HG03469 (cell line): ENCODE measurements at regions not wholly inside any gene's neighbourhood (a gene's known extent, or its start where the extent isn't known, plus 50 kb on each side); places are given as distances from the start of the nearest gene placed in this dataset.
"Not testable (repeated sequence)": the region's sequence is repeated elsewhere in the genome, so short reads cannot be mapped to it uniquely, and the experiment has no call there.

Source experiments
- ATAC-seq: cut with Tn5 transposase; IDR thresholded peaks from one replicate; pipeline ENCODE4 v1.9.1; 2021; ENCODE audit warnings: mild to moderate bottlenecking, moderate library complexity, moderate number of reproducible peaks; ENCODE audit not compliant: unreplicated experiment

GRCh38 chrX:86887341-86887740 lies 630.3 kb upstream of the KLHL4 start:
- no peak for ATAC-seq

DNA sequence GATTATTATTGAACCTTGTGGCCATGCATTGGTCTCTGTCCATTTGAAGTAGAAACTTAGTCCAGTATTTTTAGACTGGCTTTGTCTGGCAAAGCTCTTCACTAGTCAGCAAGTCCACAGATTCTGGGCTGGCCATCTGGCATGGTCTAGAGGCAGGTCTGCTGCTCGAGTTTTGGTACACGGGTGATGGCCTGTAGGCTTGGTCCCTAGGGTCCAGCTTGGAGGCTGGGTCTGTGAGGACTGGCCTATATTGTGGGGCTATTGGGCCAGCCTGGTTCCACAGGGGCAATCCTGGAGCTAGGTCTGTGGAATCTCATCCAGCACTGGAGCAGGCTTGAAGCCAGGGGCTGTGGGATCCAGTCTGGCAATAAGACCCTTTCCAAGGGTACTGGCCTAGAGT lies 607.6 kb upstream of the KLHL4 start:
- ATAC-seq: no peak

- no peak for ATAC-seq
These were observed 606.8 kb upstream of the KLHL4 start for GRCh38 chrX:86910602-86911311.

GRCh38 chrX:86914569-86914968 lies 603.0 kb upstream of the KLHL4 start:
- no peak for ATAC-seq

GRCh38 chrX:86917959-86918358 lies 599.6 kb upstream of the KLHL4 start:
- ATAC-seq: no peak

DNA sequence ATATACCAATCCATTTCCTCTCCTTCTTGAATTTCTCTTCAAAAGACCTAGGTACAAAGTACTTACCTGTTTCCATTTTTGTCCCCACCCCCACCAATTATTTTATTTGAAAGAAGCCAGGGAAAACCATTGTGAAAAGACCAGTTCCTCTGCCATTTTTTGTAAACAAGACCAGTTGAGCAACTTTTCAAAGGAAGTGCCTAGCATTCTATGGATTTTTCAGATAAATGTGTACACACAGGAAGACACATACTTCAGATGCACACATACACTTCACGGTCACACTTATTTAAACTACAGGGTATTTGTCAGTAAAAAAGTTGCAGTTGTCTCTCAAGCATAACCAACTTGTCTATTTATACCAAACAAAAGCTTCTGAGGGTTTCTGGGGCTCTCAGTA lies 587.2 kb upstream of the KLHL4 start:
- ATAC-seq: no peak

GRCh38 chrX:86935988-86936387 lies 581.6 kb upstream of the KLHL4 start:
- no peak for ATAC-seq

GRCh38 chrX:86946569-86946968 lies 571.0 kb upstream of the KLHL4 start:
- peak; percentile 56 for ATAC-seq

DNA sequence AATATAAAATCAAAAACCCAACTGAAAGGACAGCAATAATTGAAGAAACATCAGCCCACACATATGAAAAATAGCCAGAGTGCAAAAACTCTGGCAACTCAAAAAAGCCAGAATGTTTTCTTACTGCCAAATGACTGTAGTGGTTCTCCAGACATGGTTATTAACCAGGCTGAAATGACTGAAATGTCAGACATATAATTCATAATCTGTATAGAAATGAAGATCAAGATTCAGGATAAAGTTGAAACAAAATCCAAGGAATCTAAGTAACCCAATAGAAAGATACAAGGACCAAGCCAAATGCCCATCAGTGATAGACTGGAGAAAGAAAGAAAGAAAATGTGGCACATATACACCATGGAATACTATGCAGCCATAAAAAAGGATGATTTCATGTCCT lies 553.3 kb upstream of the KLHL4 start:
- no peak for ATAC-seq

- ATAC-seq: no peak
These were observed 536.2 kb upstream of the KLHL4 start for GRCh38 chrX:86981326-86981879.

DNA sequence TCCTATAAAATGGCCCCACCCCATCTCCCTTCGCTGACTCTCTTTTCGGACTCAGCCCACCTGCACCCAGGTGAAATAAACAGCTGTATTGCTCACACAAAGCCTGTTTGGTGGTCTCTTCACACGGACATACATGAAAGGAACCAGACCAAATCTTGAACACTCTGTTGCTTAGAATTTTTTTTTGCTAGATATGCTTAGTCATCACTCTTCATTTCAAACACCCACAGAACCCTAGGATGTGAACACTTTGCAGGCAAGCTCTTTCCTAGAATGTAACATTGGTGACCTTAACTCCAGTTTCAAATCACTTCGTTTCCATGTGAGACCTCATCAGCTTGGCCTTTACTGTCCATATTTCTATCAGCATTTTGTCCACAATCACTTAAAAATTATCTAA lies 530.3 kb upstream of the KLHL4 start:
- not testable (repeated sequence) for ATAC-seq

GRCh38 chrX:87003031-87003430 lies 514.6 kb upstream of the KLHL4 start:
- no peak for ATAC-seq

GRCh38 chrX:87005183-87005582 lies 512.4 kb upstream of the KLHL4 start:
- no peak for ATAC-seq

GRCh38 chrX:87005885-87006284 lies 511.7 kb upstream of the KLHL4 start:
- ATAC-seq: no peak

DNA sequence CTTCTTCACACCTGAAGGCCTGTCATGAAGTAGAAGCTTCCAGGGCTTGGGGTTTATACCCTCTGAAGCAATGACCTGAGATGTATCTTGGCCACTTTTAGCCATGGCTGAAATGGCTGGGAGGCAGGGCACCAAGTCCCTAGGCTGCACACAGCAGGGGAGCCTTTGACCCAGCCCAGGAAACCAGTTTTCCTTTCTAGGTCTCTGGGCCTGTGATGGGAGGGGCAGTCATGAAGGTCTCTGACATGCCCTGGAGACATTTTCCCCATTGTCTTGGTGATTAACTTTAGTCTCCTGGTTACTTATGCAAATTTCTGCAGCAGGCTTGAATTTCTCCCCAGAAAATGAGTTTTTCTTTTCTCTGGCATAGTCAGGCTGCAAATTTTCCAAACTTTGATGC lies 511.0 kb upstream of the KLHL4 start:
- ATAC-seq: no peak

DNA sequence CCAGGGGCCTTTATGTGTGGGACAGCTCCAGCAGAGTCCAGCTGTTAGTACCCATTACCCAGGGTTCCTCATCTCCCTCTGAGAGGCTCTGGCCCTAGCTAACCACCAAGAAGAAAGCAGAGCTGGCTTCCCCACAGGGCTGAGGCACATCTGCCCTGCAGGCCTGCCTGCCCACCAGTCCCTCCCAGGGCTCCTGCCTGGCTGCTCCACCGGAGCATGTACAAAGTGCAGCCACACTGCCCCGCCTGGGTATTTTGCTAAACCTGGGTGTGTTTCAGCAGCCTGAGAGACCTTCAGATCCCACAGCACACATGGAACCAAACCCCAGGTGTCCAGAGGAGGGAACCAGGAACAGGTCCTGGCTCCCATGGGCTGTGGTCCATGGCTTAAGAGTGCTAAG lies 500.4 kb upstream of the KLHL4 start:
- ATAC-seq: no peak

DNA sequence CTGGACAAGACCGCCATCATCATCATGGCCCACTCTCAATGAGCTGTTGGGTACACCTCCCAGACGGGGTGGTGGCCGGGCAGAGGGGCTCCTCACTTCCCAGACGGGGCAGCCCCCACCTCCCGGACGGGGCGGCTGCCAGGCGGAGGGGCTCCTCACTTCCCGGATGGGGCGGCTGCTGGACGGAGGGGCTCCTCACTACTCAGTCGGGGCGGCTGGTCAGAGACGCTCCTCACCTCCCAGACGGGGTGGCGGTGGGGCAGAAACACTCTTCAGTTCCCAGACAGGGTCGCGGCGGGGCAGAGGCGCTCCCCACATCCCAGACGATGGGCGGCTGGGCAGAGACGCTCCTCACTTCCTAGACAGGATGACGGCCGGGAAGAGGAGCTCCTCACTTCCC lies 484.5 kb upstream of the KLHL4 start:
- not testable (repeated sequence) for ATAC-seq

DNA sequence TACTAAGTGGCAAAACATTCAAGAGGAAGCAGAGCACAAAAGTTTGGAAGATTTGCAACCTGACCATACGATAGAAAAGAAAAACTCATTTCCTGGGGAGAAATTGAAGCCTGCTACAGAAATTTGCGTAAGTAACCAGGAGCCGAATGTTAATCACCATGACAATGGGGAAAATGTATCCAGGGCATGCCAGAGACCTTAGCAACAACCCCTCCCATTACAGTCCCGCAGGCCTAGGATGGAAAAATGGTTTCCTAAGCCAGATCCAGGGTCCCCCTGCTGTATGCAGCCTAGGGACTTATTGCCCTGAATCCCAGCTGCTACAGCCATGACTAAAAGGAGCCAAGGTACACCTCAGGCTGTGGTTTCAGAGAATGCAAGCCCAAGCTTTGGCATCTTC lies 472.2 kb upstream of the KLHL4 start:
- no peak for ATAC-seq

- ATAC-seq: no peak
These were observed 468.0 kb upstream of the KLHL4 start for GRCh38 chrX:87049567-87049966.

DNA sequence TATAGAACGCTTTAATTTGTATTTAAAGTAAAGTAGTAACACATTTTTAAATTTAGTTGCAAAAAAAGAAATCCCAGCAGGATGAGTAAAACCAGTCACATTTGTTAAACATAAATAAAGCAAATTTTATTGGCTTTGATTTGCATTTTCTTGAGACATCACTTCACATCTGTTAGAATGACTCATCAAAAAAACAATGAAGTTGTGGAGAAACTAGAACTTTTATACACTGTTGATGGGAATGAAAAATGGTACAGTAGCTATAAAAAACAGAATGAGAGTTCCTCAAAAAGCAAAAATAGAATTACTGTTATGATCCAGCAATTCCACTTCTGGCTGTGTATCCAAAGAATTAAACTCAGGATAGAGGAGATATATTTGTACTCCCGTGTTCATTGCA lies 454.0 kb upstream of the KLHL4 start:
- no peak for ATAC-seq

GRCh38 chrX:87064502-87064901 lies 453.1 kb upstream of the KLHL4 start:
- no peak for ATAC-seq

- no peak for ATAC-seq
These were observed 449.7 kb upstream of the KLHL4 start for GRCh38 chrX:87067795-87068369.

DNA sequence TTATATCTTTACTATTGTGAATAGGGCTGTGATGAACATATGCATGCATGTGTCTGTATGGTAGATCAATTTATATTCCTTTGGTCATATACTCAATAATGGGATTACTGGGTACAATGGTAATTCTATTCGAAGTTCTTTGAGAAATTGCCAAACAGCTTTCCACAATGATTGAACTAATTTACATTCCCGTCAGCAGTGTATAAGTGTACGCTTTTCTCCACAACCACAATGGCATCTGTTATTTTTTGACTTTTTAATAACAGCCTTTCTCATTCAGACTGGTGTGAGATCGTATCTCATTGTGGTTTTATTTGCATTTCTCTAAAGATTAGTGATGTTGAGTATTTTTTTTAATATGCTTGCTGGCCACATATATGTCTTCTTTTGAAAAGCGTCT lies 439.4 kb upstream of the KLHL4 start:
- no peak for ATAC-seq
